Nephron progenitor cell (in vitro differentiated cells): ENCODE measurements at regions not wholly inside any gene's neighbourhood (a gene's known extent, or its start where the extent isn't known, plus 50 kb on each side); places are given as distances from the start of the nearest gene placed in this dataset.

Source experiments
- DNase-seq: peaks from one replicate; pipeline ENCODE4 v3.0.0; 2021
- H3K27ac Mint-ChIP-seq: 2 replicates; pipeline ENCODE4 v1.8.0; 2021; ENCODE audit warnings: mild to moderate bottlenecking, moderate library complexity, mixed read lengths
- H3K27me3 Mint-ChIP-seq: 2 replicates; pipeline ENCODE4 v1.8.0; 2021; ENCODE audit warnings: mild to moderate bottlenecking, low read depth, mixed read lengths; ENCODE audit not compliant: poor library complexity
- H3K36me3 Mint-ChIP-seq: 2 replicates; pipeline ENCODE4 v1.8.0; 2021; ENCODE audit warnings: low read depth, mixed read lengths
- H3K4me1 Mint-ChIP-seq: 2 replicates; pipeline ENCODE4 v1.8.0; 2021; ENCODE audit warnings: mixed read lengths
- H3K4me3 Mint-ChIP-seq: 2 replicates; pipeline ENCODE4 v1.8.0; 2021; ENCODE audit warnings: mild to moderate bottlenecking, moderate library complexity, mixed read lengths
- H3K9me3 Mint-ChIP-seq: 2 replicates; pipeline ENCODE4 v1.8.0; 2021; ENCODE audit warnings: mild to moderate bottlenecking, moderate library complexity, mixed read lengths
- TF ChIP-seq, protein P1 (sequence below): fragments of 200-600 bp; sonication (generic); IDR thresholded peaks from 2 replicates; pipeline ENCODE4 v1.5.0; 2021; ENCODE audit warnings: antibody characterized with exemption

- H3K4me3 Mint-ChIP-seq = no peak overlapping the region
- H3K9me3 Mint-ChIP-seq = no peaks in the 10 kb centered on the region
- H3K27ac Mint-ChIP-seq = no peak overlapping the region
- TF ChIP-seq, protein P1, sequence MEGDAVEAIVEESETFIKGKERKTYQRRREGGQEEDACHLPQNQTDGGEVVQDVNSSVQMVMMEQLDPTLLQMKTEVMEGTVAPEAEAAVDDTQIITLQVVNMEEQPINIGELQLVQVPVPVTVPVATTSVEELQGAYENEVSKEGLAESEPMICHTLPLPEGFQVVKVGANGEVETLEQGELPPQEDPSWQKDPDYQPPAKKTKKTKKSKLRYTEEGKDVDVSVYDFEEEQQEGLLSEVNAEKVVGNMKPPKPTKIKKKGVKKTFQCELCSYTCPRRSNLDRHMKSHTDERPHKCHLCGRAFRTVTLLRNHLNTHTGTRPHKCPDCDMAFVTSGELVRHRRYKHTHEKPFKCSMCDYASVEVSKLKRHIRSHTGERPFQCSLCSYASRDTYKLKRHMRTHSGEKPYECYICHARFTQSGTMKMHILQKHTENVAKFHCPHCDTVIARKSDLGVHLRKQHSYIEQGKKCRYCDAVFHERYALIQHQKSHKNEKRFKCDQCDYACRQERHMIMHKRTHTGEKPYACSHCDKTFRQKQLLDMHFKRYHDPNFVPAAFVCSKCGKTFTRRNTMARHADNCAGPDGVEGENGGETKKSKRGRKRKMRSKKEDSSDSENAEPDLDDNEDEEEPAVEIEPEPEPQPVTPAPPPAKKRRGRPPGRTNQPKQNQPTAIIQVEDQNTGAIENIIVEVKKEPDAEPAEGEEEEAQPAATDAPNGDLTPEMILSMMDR = no peak
- DNase-seq = no peak
- H3K4me1 Mint-ChIP-seq = peaks cover 6% of the 10 kb centered on the region
- no peaks in the 10 kb centered on the region for H3K36me3 Mint-ChIP-seq
- no peaks in the 10 kb centered on the region for H3K27me3 Mint-ChIP-seq
These were observed 526.2 kb upstream of the CDH6 start for GRCh38 chr5:30667293-30667692.

DNA sequence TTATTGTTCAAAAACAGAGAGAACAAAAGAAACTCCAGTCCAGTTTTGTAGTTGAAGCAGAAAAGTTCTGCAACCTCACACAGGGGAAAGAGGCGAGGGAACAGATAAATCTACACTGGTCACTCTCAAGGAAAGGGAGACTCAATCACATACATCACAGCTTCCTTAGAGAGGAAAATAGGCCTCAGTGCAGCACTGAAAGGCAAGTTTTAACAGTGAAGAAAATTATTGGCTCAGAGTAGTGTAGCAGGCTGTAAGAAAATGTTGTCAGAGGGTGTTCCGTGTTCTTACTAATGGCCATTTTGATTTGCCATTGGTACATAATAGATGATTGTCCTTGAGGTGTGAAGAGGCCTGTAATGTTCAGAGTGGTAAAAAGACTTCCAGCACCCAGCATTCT lies 530.0 kb upstream of the CDH6 start:
- H3K27ac Mint-ChIP-seq = peak overlapping the region; percentile 9
- TF ChIP-seq, protein P1 = no peak
- no peaks in the 10 kb centered on the region for H3K9me3 Mint-ChIP-seq
- H3K4me1 Mint-ChIP-seq = peaks cover 6% of the 10 kb centered on the region
- H3K4me3 Mint-ChIP-seq = no peak overlapping the region
- no peaks in the 10 kb centered on the region for H3K36me3 Mint-ChIP-seq
- no peaks in the 10 kb centered on the region for H3K27me3 Mint-ChIP-seq
- DNase-seq = no peak

GRCh38 chr5:30662373-30662772 lies 531.1 kb upstream of the CDH6 start:
- Mint-ChIP-seq H3K27me3 (no peaks in the 10 kb centered on the region), H3K4me3 (no peak overlapping the region), H3K36me3 (no peaks in the 10 kb centered on the region), H3K9me3 (no peaks in the 10 kb centered on the region), H3K27ac (no peak overlapping the region), H3K4me1 (peaks cover 6% of the 10 kb centered on the region)
- TF ChIP-seq, protein P1 = no peak
- DNase-seq = no peak

GRCh38 chr5:30661730-30662129 lies 531.8 kb upstream of the CDH6 start:
- Mint-ChIP-seq H3K36me3 (no peaks in the 10 kb centered on the region), H3K27me3 (no peaks in the 10 kb centered on the region), H3K4me1 (peaks cover 6% of the 10 kb centered on the region), H3K27ac (no peak overlapping the region), H3K4me3 (no peak overlapping the region), H3K9me3 (no peaks in the 10 kb centered on the region)
- TF ChIP-seq, protein P1 = no peak
- no peak for DNase-seq

DNA sequence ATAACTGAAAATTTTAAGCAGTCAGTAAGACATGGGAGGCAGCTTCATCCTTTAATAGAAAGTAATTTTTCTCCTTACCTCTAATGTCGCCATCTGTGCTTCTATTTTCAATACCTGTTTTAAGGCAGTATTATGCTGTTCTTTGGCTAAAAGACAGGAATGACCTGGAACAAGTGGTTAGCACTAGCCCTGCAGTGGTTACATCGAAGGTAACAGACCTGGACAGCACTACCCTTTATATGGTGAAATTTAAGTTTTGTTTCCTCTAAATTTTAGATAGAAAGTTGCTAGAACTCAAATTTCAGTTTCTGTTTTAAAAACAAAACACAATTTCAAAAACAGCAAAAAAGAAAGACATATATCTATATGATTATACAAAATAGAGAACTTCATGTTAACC lies 534.1 kb upstream of the CDH6 start:
- Mint-ChIP-seq H3K27me3 (peaks cover 2% of the 10 kb centered on the region), H3K4me1 (peaks cover 6% of the 10 kb centered on the region), H3K27ac (no peak overlapping the region), H3K9me3 (no peaks in the 10 kb centered on the region), H3K36me3 (no peaks in the 10 kb centered on the region), H3K4me3 (no peak overlapping the region)
- TF ChIP-seq, protein P1 = no peak
- DNase-seq = no peak

- Mint-ChIP-seq H3K4me1 (no peaks in the 10 kb centered on the region), H3K36me3 (no peaks in the 10 kb centered on the region), H3K9me3 (no peaks in the 10 kb centered on the region), H3K27me3 (peaks cover 3% of the 10 kb centered on the region), H3K4me3 (no peak overlapping the region), H3K27ac (peak overlapping the region; percentile 22)
- no peak for DNase-seq
- TF ChIP-seq, protein P1 = no peak
These were observed 543.2 kb upstream of the CDH6 start for GRCh38 chr5:30650311-30650710.
